NOMO-1 treated with DMSO at 0.1 percent for 48 hours (cell line): ENCODE measurements at regions not wholly inside any gene's neighbourhood (a gene's known extent, or its start where the extent isn't known, plus 50 kb on each side); places are given as distances from the start of the nearest gene placed in this dataset.
A peak's percentile ranks its signal among the peaks of the same experiment; 100 is the strongest.
"Not testable (repeated sequence)": the region's sequence is repeated elsewhere in the genome, so short reads cannot be mapped to it uniquely, and the experiment has no call there.

Experiments
- DNase-seq: peaks from one replicate; lab custom pipeline; 2025; ENCODE audit not compliant: unreplicated experiment; lab: John Stamatoyannopoulos, UW

GRCh38 chr1:37159102-37159501 lies 124.8 kb upstream of the GRIK3 start:
- no peak for DNase-seq

GRCh38 chr1:37161171-37161570 lies 126.9 kb upstream of the GRIK3 start:
- no peak for DNase-seq

- DNase-seq: no peak
Observed at GRCh38 chr1:37162059-37162458, 127.7 kb upstream of the GRIK3 start.

GRCh38 chr1:37166005-37166404 lies 131.7 kb upstream of the GRIK3 start:
- no peak for DNase-seq

- no peak for DNase-seq
Observed at GRCh38 chr1:37167479-37167878, 133.2 kb upstream of the GRIK3 start.

GRCh38 chr1:37169241-37169640 lies 134.9 kb upstream of the GRIK3 start:
- DNase-seq: no peak

GRCh38 chr1:37169743-37170275 lies 135.5 kb upstream of the GRIK3 start:
- DNase-seq: no peak

GRCh38 chr1:37171691-37172090 lies 137.4 kb upstream of the GRIK3 start:
- DNase-seq: no peak

- DNase-seq: no peak
Observed at GRCh38 chr1:37174341-37174740, 140.0 kb upstream of the GRIK3 start.

GRCh38 chr1:37174876-37175275 lies 140.6 kb upstream of the GRIK3 start:
- no peak for DNase-seq

- DNase-seq: no peak
Observed at GRCh38 chr1:37175666-37176215, 141.4 kb upstream of the GRIK3 start.

- no peak for DNase-seq
Observed at GRCh38 chr1:37176269-37176668, 142.0 kb upstream of the GRIK3 start.

- peak; percentile 0 for DNase-seq
Observed at GRCh38 chr1:37177230-37177864, 143.0 kb upstream of the GRIK3 start.

GRCh38 chr1:37181425-37181824 lies 147.1 kb upstream of the GRIK3 start:
- DNase-seq: no peak

GRCh38 chr1:37184789-37185188 lies 150.5 kb upstream of the GRIK3 start:
- DNase-seq: no peak

GRCh38 chr1:37186246-37186756 lies 152.0 kb upstream of the GRIK3 start:
- DNase-seq: no peak

GRCh38 chr1:37189111-37189510 lies 154.8 kb upstream of the GRIK3 start:
- no peak for DNase-seq

- no peak for DNase-seq
Observed at GRCh38 chr1:37197411-37197810, 163.1 kb upstream of the GRIK3 start.

- not testable (repeated sequence) for DNase-seq
Observed at GRCh38 chr1:37214305-37214704, 180.0 kb upstream of the GRIK3 start.

- no peak for DNase-seq
Observed at GRCh38 chr1:37233606-37234005, 199.3 kb upstream of the GRIK3 start.

GRCh38 chr1:37234941-37235418 lies 200.7 kb upstream of the GRIK3 start:
- no peak for DNase-seq

GRCh38 chr1:37237948-37238347 lies 203.6 kb upstream of the GRIK3 start:
- no peak for DNase-seq
